Mammary epithelial cell (primary cell): ENCODE measurements at regions not wholly inside any gene's neighbourhood (a gene's known extent, or its start where the extent isn't known, plus 50 kb on each side); places are given as distances from the start of the nearest gene placed in this dataset.

Experiments
- CTCF ChIP-seq, 2 donors: IDR thresholded peaks in 1 of 2; conservative IDR thresholded peaks in 1 of 2; 2 replicates each; pipeline ENCODE4 v1.5.1; 2011 to 2012; ENCODE audit warnings: inconsistent platforms in 2 of 2, low read length in 2 of 2, mild to moderate bottlenecking in 2 of 2, control low read depth in 1 of 2, low read depth in 1 of 2; ENCODE audit not compliant: insufficient read depth in 1 of 2; ENCODE audit errors: extremely low read depth in 1 of 2
- EZH2 ChIP-seq: IDR thresholded peaks from 2 replicates; pipeline ENCODE4 v1.6.1; 2012; ENCODE audit warnings: low read length, inconsistent platforms, borderline replicate concordance

DNA sequence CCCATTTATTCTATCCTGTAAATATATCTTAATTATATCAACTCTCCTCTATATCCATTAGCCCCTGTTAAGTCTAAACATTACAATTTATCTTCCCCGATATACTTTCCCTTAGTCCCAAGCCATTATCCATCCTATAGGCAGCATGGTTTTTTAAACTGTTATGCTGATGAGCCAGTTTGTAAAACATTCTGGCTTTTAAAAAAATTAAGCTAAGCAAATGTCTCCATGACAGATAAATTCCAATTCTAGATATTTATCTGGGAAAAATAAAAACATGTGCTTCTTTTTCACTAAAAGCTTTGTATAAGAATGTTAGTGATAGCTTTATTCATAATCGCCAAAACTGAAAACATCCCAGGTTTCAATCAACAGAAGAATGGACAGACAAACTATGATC is 183.2 kb upstream of the GNAI1 start:
- TF ChIP-seq CTCF (conservative IDR thresholded peaks at IDR 0.05 in 1 of 2, IDR thresholded peaks at IDR 0.05 in 1 of 2; ENCODE audit: extremely low read depth in 1 of 2, insufficient read depth in 1 of 2, low read depth in 1 of 2, low read length in 2 of 2) (no peak), EZH2 (no peak)
